Stimulated activated CD4-positive, alpha-beta T cell treated with anti-CD3 and anti-CD28 coated beads, TNF-alpha, amount 100 ng/mL, for 1 hour (primary cell): ENCODE measurements at regions not wholly inside any gene's neighbourhood (a gene's known extent, or its start where the extent isn't known, plus 50 kb on each side); places are given as distances from the start of the nearest gene placed in this dataset.

ENCODE experiments used
- DNase-seq, 3 donors: peaks; one replicate each; pipeline ENCODE4 v3.0.0-alpha.2; 2020; ENCODE audit warnings: low read depth in 3 of 3, low spot score in 1 of 3

GRCh38 chr2:219878516-219878915 lies 251.1 kb downstream of the SLC4A3 start:
- no peak for DNase-seq

GRCh38 chr2:219881851-219882250 lies 254.4 kb downstream of the SLC4A3 start:
- DNase-seq = no peak

- no peak for DNase-seq
Measured at GRCh38 chr2:219886615-219887014, 259.2 kb downstream of the SLC4A3 start.

GRCh38 chr2:219887870-219888269 lies 260.4 kb downstream of the SLC4A3 start:
- DNase-seq = no peak

- DNase-seq = no peak
Measured at GRCh38 chr2:219893541-219893940, 266.1 kb downstream of the SLC4A3 start.

GRCh38 chr2:219897456-219897855 lies 270.0 kb downstream of the SLC4A3 start:
- DNase-seq = no peak

- no peak for DNase-seq
Measured at GRCh38 chr2:219901155-219901554, 273.7 kb downstream of the SLC4A3 start.

GRCh38 chr2:219902891-219903552 lies 275.6 kb downstream of the SLC4A3 start:
- no peak for DNase-seq

- DNase-seq = no peak
Measured at GRCh38 chr2:219905640-219906039, 278.2 kb downstream of the SLC4A3 start.

- DNase-seq = no peak
Measured at GRCh38 chr2:219906114-219907010, 278.9 kb downstream of the SLC4A3 start.

GRCh38 chr2:219907011-219907365 lies 279.6 kb downstream of the SLC4A3 start:
- no peak for DNase-seq

GRCh38 chr2:219908538-219908937 lies 281.1 kb downstream of the SLC4A3 start:
- no peak for DNase-seq

- no peak for DNase-seq
Measured at GRCh38 chr2:219911541-219911940, 284.1 kb downstream of the SLC4A3 start.

GRCh38 chr2:219912491-219912921 lies 285.1 kb downstream of the SLC4A3 start:
- no peak for DNase-seq

GRCh38 chr2:219914577-219914976 lies 287.1 kb downstream of the SLC4A3 start:
- DNase-seq = no peak

- no peak for DNase-seq
Measured at GRCh38 chr2:219916281-219916680, 288.9 kb downstream of the SLC4A3 start.

GRCh38 chr2:219916726-219917440 lies 289.5 kb downstream of the SLC4A3 start:
- no peak for DNase-seq

- DNase-seq = no peak
Measured at GRCh38 chr2:219918254-219918653, 290.8 kb downstream of the SLC4A3 start.

- DNase-seq = no peak
Measured at GRCh38 chr2:219918944-219919343, 291.5 kb downstream of the SLC4A3 start.

GRCh38 chr2:219919506-219919905 lies 292.1 kb downstream of the SLC4A3 start:
- no peak for DNase-seq

GRCh38 chr2:219929835-219930234 lies 302.4 kb downstream of the SLC4A3 start:
- no peak for DNase-seq

GRCh38 chr2:219939647-219940046 lies 312.2 kb downstream of the SLC4A3 start:
- no peak for DNase-seq
